ENCODE measurements at regions not wholly inside any gene's neighbourhood (a gene's known extent, or its start where the extent isn't known, plus 50 kb on each side); places are given as distances from the start of the nearest gene placed in this dataset.

GRCh38 chr10:32153931-32154330 lies 97.7 kb upstream of the KIF5B start:
- intact Hi-C loops (cut with DNase I; ENCODE audit: low total_unique reads): no loop called here
- WGBS, 2 donors: 82 to 92% methylated on average over 1 of the region's 1 CpG
- no peak overlapping the region for H3K4me3 ChIP-seq (ENCODE audit: low read depth, poor library complexity, severe bottlenecking)
- TF ChIP-seq CTCF (IDR thresholded peaks at IDR 0.05): no peak
- no peak for TF ChIP-seq POLR2A (IDR thresholded peaks at IDR 0.05)
- DNase-seq (ENCODE audit: low spot score in 2 of 2): no peak

GRCh38 chr10:32153252-32153651 lies 97.0 kb upstream of the KIF5B start:
- DNase-seq (ENCODE audit: low spot score in 2 of 2): no peak
- TF ChIP-seq CTCF (IDR thresholded peaks at IDR 0.05) (no peak), POLR2A (IDR thresholded peaks at IDR 0.05) (no peak)
- 71 to 92% methylated on average over 4 of the region's 4 CpGs for WGBS, 2 donors
- H3K4me3 ChIP-seq (ENCODE audit: low read depth, poor library complexity, severe bottlenecking): no peak overlapping the region
- intact Hi-C loops (cut with DNase I; ENCODE audit: low total_unique reads): no loop called here

- 75 to 76% methylated on average over 2 of the region's 2 CpGs for WGBS, 2 donors
- TF ChIP-seq CTCF (IDR thresholded peaks at IDR 0.05): no peak
- no peak for TF ChIP-seq POLR2A (IDR thresholded peaks at IDR 0.05)
- no peak for DNase-seq (ENCODE audit: low spot score in 2 of 2)
- intact Hi-C loops (cut with DNase I; ENCODE audit: low total_unique reads): no loop called here
- H3K4me3 ChIP-seq (ENCODE audit: low read depth, poor library complexity, severe bottlenecking): no peak overlapping the region
Measured at GRCh38 chr10:32151871-32152270, 95.6 kb upstream of the KIF5B start.

GRCh38 chr10:32150532-32151101 lies 94.4 kb upstream of the KIF5B start:
- WGBS, 2 donors: 79 to 81% methylated on average over 8 of the region's 8 CpGs
- no peak overlapping the region for H3K4me3 ChIP-seq (ENCODE audit: low read depth, poor library complexity, severe bottlenecking)
- intact Hi-C loops (cut with DNase I; ENCODE audit: low total_unique reads): no loop called here
- no peak for DNase-seq (ENCODE audit: low spot score in 2 of 2)
- no peak for TF ChIP-seq POLR2A (IDR thresholded peaks at IDR 0.05)
- TF ChIP-seq CTCF (IDR thresholded peaks at IDR 0.05): no peak

GRCh38 chr10:32149252-32149955 lies 93.2 kb upstream of the KIF5B start:
- intact Hi-C loops (cut with DNase I; ENCODE audit: low total_unique reads): no loop called here
- WGBS, 2 donors: 26 to 29% methylated on average over 8 of the region's 8 CpGs
- H3K4me3 ChIP-seq (ENCODE audit: low read depth, poor library complexity, severe bottlenecking): no peak overlapping the region
- TF ChIP-seq POLR2A (IDR thresholded peaks at IDR 0.05): no peak
- no peak for TF ChIP-seq CTCF (IDR thresholded peaks at IDR 0.05)
- peak; percentile 79 to 92 for DNase-seq (ENCODE audit: low spot score in 2 of 2)

- TF ChIP-seq CTCF (IDR thresholded peaks at IDR 0.05): no peak
- TF ChIP-seq POLR2A (IDR thresholded peaks at IDR 0.05): no peak
- DNase-seq (ENCODE audit: low spot score in 2 of 2): no peak
Measured at GRCh38 chr10:32148864-32149251, 92.6 kb upstream of the KIF5B start.

More at GRCh38 chr10:32148864-32149251, 92.6 kb upstream of the KIF5B start:
- no peak overlapping the region for H3K4me3 ChIP-seq (ENCODE audit: low read depth, poor library complexity, severe bottlenecking)
- intact Hi-C loops (cut with DNase I; ENCODE audit: low total_unique reads): no loop called here
- 58 to 61% methylated on average over 4 of the region's 4 CpGs for WGBS, 2 donors
